ENCODE measurements at regions not wholly inside any gene's neighbourhood (a gene's known extent, or its start where the extent isn't known, plus 50 kb on each side); places are given as distances from the start of the nearest gene placed in this dataset.

GRCh38 chr13:86765462-86765861, 905.7 kb upstream of the SLITRK5 start:
- no peaks in the 10 kb centered on the region for H3K9me3 ChIP-seq (replicated peaks; ENCODE audit: insufficient read depth, low read length)
- peak; percentile 47 for DNase-seq
- H3K9ac ChIP-seq (ENCODE audit: low read length) = no peak overlapping the region
- H4K20me1 ChIP-seq (ENCODE audit: insufficient read depth, low read length) = no peaks in the 10 kb centered on the region
- no peak overlapping the region for H3K4me2 ChIP-seq (ENCODE audit: low read depth, low read length)
- H3K36me3 ChIP-seq (replicated peaks; ENCODE audit: insufficient read depth, low read length) = no peaks in the 10 kb centered on the region
- H3K79me2 ChIP-seq (ENCODE audit: low read length) = no peaks in the 10 kb centered on the region
- H3K27ac ChIP-seq (ENCODE audit: low read length) = no peak overlapping the region
- H3K4me1 ChIP-seq (ENCODE audit: low read length) = no peaks in the 10 kb centered on the region
- no peaks in the 10 kb centered on the region for H3K27me3 ChIP-seq (replicated peaks; ENCODE audit: insufficient read depth, low read length)
- no peak overlapping the region for H3K4me3 ChIP-seq (ENCODE audit: low read length)
- H3K9me2 ChIP-seq (replicated peaks; ENCODE audit: insufficient read depth, low read length) = no peaks in the 10 kb centered on the region
- no peaks in the 10 kb centered on the region for H3F3A ChIP-seq (ENCODE audit: insufficient read depth, low read length)
- H2AFZ ChIP-seq (ENCODE audit: low read length) = no peak overlapping the region
- TF ChIP-seq, protein P1, sequence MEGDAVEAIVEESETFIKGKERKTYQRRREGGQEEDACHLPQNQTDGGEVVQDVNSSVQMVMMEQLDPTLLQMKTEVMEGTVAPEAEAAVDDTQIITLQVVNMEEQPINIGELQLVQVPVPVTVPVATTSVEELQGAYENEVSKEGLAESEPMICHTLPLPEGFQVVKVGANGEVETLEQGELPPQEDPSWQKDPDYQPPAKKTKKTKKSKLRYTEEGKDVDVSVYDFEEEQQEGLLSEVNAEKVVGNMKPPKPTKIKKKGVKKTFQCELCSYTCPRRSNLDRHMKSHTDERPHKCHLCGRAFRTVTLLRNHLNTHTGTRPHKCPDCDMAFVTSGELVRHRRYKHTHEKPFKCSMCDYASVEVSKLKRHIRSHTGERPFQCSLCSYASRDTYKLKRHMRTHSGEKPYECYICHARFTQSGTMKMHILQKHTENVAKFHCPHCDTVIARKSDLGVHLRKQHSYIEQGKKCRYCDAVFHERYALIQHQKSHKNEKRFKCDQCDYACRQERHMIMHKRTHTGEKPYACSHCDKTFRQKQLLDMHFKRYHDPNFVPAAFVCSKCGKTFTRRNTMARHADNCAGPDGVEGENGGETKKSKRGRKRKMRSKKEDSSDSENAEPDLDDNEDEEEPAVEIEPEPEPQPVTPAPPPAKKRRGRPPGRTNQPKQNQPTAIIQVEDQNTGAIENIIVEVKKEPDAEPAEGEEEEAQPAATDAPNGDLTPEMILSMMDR (IDR thresholded peaks at IDR 0.05; ENCODE audit: low read length) = no peak
- TF ChIP-seq EZH2 (optimal IDR thresholded peaks at IDR 0.05; ENCODE audit: low read depth, low read length) = no peak
- TF ChIP-seq EZH2phosphoT487 (IDR thresholded peaks at IDR 0.05; ENCODE audit: low read length) = no peak

- no peaks in the 10 kb centered on the region for H3K9me3 ChIP-seq (replicated peaks; ENCODE audit: insufficient read depth, low read length)
- H2AFZ ChIP-seq (ENCODE audit: low read length) = no peak overlapping the region
- no peak overlapping the region for H3K4me3 ChIP-seq (ENCODE audit: low read length)
- no peaks in the 10 kb centered on the region for H4K20me1 ChIP-seq (ENCODE audit: insufficient read depth, low read length)
- TF ChIP-seq EZH2 (optimal IDR thresholded peaks at IDR 0.05; ENCODE audit: low read depth, low read length) (no peak), EZH2phosphoT487 (IDR thresholded peaks at IDR 0.05; ENCODE audit: low read length) (no peak)
- TF ChIP-seq, protein P1 (IDR thresholded peaks at IDR 0.05; ENCODE audit: low read length) = no peak
- no peaks in the 10 kb centered on the region for H3F3A ChIP-seq (ENCODE audit: insufficient read depth, low read length)
- no peaks in the 10 kb centered on the region for H3K36me3 ChIP-seq (replicated peaks; ENCODE audit: insufficient read depth, low read length)
- no peaks in the 10 kb centered on the region for H3K79me2 ChIP-seq (ENCODE audit: low read length)
- no peaks in the 10 kb centered on the region for H3K9me2 ChIP-seq (replicated peaks; ENCODE audit: insufficient read depth, low read length)
- H3K27me3 ChIP-seq (replicated peaks; ENCODE audit: insufficient read depth, low read length) = no peaks in the 10 kb centered on the region
- DNase-seq = no peak
- no peak overlapping the region for H3K27ac ChIP-seq (ENCODE audit: low read length)
- no peak overlapping the region for H3K9ac ChIP-seq (ENCODE audit: low read length)
- no peak overlapping the region for H3K4me2 ChIP-seq (ENCODE audit: low read depth, low read length)
- H3K4me1 ChIP-seq (ENCODE audit: low read length) = no peaks in the 10 kb centered on the region
These were observed 882.6 kb upstream of the SLITRK5 start for GRCh38 chr13:86788616-86789015.

- Histone ChIP-seq H3K36me3 (replicated peaks; ENCODE audit: insufficient read depth, low read length) (no peaks in the 10 kb centered on the region), H3K27ac (ENCODE audit: low read length) (no peak overlapping the region), H3F3A (ENCODE audit: insufficient read depth, low read length) (no peaks in the 10 kb centered on the region), H3K79me2 (ENCODE audit: low read length) (no peaks in the 10 kb centered on the region), H3K9me3 (replicated peaks; ENCODE audit: insufficient read depth, low read length) (no peaks in the 10 kb centered on the region), H2AFZ (ENCODE audit: low read length) (no peak overlapping the region), H3K4me3 (ENCODE audit: low read length) (no peak overlapping the region), H3K27me3 (replicated peaks; ENCODE audit: insufficient read depth, low read length) (no peaks in the 10 kb centered on the region), H3K4me2 (ENCODE audit: low read depth, low read length) (no peak overlapping the region), H3K9me2 (replicated peaks; ENCODE audit: insufficient read depth, low read length) (no peaks in the 10 kb centered on the region), H4K20me1 (ENCODE audit: insufficient read depth, low read length) (no peaks in the 10 kb centered on the region), H3K9ac (ENCODE audit: low read length) (no peak overlapping the region), H3K4me1 (ENCODE audit: low read length) (no peaks in the 10 kb centered on the region)
- TF ChIP-seq, protein P1 (IDR thresholded peaks at IDR 0.05; ENCODE audit: low read length) = no peak
- TF ChIP-seq EZH2 (optimal IDR thresholded peaks at IDR 0.05; ENCODE audit: low read depth, low read length) (no peak), EZH2phosphoT487 (IDR thresholded peaks at IDR 0.05; ENCODE audit: low read length) (no peak)
- DNase-seq = no peak
These were observed 879.0 kb upstream of the SLITRK5 start for GRCh38 chr13:86792153-86792651.

Data from MM.1S (cell line).